ENCODE measurements at regions not wholly inside any gene's neighbourhood (a gene's known extent, or its start where the extent isn't known, plus 50 kb on each side); places are given as distances from the start of the nearest gene placed in this dataset.

DNA sequence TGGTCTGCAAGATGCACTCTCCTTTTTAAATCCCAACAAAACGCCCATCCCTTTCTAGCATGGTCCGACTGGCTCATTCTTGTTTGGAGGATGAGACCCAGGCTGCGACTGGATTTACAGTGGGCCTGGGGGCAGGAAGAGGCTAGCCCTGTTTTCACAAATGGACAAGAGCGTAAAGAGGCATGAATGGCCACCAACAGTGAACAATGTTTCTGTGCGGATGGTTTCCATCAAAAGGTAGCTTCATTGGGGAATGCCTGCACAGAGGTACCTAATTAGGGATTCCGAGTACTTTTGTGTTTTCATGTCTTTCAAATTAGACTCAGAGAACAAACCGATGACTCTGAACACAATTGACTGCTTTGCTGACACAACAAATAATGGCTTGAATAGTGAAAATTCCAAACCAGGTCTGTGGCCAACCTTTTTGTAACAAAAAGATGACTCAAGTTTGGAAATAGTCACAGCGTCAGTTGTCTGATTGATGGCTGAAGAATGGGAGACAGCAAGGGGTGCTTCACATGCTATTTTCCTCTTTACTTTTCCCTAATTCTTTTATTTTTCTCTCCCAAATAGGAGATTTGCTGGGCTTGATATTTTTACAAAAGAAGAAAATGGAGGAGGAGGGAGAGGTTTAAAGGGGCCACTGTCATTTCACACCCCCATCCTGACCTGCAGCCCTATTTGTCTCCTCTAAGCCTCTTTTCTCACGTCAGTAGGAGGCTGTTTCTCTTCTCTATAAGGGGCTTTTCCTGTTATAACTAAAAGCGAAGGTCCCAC lies 208.1 kb upstream of the S1PR3 start:
- TF ChIP-seq, protein P1, sequence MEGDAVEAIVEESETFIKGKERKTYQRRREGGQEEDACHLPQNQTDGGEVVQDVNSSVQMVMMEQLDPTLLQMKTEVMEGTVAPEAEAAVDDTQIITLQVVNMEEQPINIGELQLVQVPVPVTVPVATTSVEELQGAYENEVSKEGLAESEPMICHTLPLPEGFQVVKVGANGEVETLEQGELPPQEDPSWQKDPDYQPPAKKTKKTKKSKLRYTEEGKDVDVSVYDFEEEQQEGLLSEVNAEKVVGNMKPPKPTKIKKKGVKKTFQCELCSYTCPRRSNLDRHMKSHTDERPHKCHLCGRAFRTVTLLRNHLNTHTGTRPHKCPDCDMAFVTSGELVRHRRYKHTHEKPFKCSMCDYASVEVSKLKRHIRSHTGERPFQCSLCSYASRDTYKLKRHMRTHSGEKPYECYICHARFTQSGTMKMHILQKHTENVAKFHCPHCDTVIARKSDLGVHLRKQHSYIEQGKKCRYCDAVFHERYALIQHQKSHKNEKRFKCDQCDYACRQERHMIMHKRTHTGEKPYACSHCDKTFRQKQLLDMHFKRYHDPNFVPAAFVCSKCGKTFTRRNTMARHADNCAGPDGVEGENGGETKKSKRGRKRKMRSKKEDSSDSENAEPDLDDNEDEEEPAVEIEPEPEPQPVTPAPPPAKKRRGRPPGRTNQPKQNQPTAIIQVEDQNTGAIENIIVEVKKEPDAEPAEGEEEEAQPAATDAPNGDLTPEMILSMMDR (IDR thresholded peaks at IDR 0.05; ENCODE audit: low read length) = no peak
- TF ChIP-seq EZH2 (IDR thresholded peaks at IDR 0.05; ENCODE audit: borderline replicate concordance, low read length) = no peak
- no peaks in the 10 kb centered on the region for H3F3A ChIP-seq (ENCODE audit: insufficient read depth, low read length)
- no peaks in the 10 kb centered on the region for H3K9me2 ChIP-seq (ENCODE audit: low read depth, low read length)
- H3K9ac ChIP-seq (ENCODE audit: low read length) = no peak overlapping the region
- H4K20me1 ChIP-seq (ENCODE audit: insufficient read depth, low read length) = no peaks in the 10 kb centered on the region
- H3K27me3 ChIP-seq (ENCODE audit: insufficient read depth, low read length) = no peaks in the 10 kb centered on the region
- no peak overlapping the region for H2AFZ ChIP-seq (ENCODE audit: low read length)
- H3K4me2 ChIP-seq (ENCODE audit: low read length) = no peak overlapping the region
- H3K4me3 ChIP-seq (ENCODE audit: low read depth, low read length, poor library complexity, severe bottlenecking) = no peak overlapping the region
- no peaks in the 10 kb centered on the region for H3K9me3 ChIP-seq (ENCODE audit: low read length)
- no peak overlapping the region for H3K27ac ChIP-seq (ENCODE audit: low read depth, low read length, poor library complexity, severe bottlenecking)
- no peaks in the 10 kb centered on the region for H3K79me2 ChIP-seq (ENCODE audit: insufficient read depth, low read length)
- no peaks in the 10 kb centered on the region for H3K36me3 ChIP-seq (ENCODE audit: insufficient read depth, low read length)
- peaks cover 45% of the 10 kb centered on the region for H3K4me1 ChIP-seq (ENCODE audit: insufficient read depth, low read length, severe bottlenecking)

DNA sequence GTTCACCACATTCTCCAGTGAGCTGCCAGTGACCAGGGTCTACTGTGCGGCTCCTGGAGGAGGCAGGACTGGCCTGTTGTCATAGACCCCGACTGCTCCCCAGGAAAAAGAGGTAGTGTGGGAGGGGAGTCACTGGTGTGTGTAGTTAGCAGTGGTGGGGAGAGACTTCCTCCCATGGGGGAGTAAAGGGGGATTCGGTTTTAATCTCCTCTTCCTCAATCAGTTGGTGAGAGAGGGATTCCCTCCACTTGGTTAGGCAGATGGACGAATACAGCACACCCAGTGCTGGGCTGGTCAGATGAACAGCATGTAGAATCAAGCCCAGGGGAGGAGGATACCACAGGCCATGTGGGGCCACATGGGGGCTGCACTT lies 207.6 kb upstream of the S1PR3 start:
- Histone ChIP-seq H3K4me2 (ENCODE audit: low read length) (no peak overlapping the region), H3K9ac (ENCODE audit: low read length) (no peak overlapping the region), H3K27ac (ENCODE audit: low read depth, low read length, poor library complexity, severe bottlenecking) (no peak overlapping the region)

DNA sequence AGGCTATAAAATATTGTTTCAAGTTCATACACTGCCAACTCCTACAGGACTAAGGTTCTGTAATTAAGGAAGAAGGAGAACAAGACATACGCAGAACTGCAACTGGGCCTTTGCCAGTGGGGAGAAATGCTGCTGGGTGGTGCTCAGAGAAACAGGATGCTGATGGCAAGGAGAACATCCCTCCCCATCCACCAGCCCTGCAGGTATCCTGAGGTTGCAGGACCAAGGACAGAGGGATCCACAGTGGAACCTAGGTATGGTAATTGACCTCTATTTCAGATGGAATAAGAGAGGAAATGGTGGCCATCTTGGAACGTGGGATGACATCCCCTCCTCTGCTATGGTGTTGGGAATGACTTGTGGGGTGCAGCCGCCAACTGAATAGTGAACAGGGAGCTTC lies 206.3 kb upstream of the S1PR3 start:
- Histone ChIP-seq H3K9ac (ENCODE audit: low read length) (no peak overlapping the region), H3K27ac (ENCODE audit: low read depth, low read length, poor library complexity, severe bottlenecking) (no peak overlapping the region), H3F3A (ENCODE audit: insufficient read depth, low read length) (no peaks in the 10 kb centered on the region), H3K9me3 (ENCODE audit: low read length) (no peaks in the 10 kb centered on the region), H3K4me3 (ENCODE audit: low read depth, low read length, poor library complexity, severe bottlenecking) (no peak overlapping the region), H3K36me3 (ENCODE audit: insufficient read depth, low read length) (no peaks in the 10 kb centered on the region), H3K27me3 (ENCODE audit: insufficient read depth, low read length) (no peaks in the 10 kb centered on the region), H3K4me1 (ENCODE audit: insufficient read depth, low read length, severe bottlenecking) (peaks cover 42% of the 10 kb centered on the region), H3K4me2 (ENCODE audit: low read length) (no peak overlapping the region), H3K9me2 (ENCODE audit: low read depth, low read length) (no peaks in the 10 kb centered on the region), H3K79me2 (ENCODE audit: insufficient read depth, low read length) (no peaks in the 10 kb centered on the region), H4K20me1 (ENCODE audit: insufficient read depth, low read length) (no peaks in the 10 kb centered on the region), H2AFZ (ENCODE audit: low read length) (no peak overlapping the region)
- no peak for TF ChIP-seq EZH2 (IDR thresholded peaks at IDR 0.05; ENCODE audit: borderline replicate concordance, low read length)
- TF ChIP-seq, protein P1 (IDR thresholded peaks at IDR 0.05; ENCODE audit: low read length) = no peak

More for the DNA sequence above, 207.6 kb upstream of the S1PR3 start:
- Histone ChIP-seq H3K9me3 (ENCODE audit: low read length) (no peaks in the 10 kb centered on the region), H3F3A (ENCODE audit: insufficient read depth, low read length) (no peaks in the 10 kb centered on the region), H4K20me1 (ENCODE audit: insufficient read depth, low read length) (no peaks in the 10 kb centered on the region), H3K9me2 (ENCODE audit: low read depth, low read length) (no peaks in the 10 kb centered on the region), H3K4me3 (ENCODE audit: low read depth, low read length, poor library complexity, severe bottlenecking) (no peak overlapping the region), H3K27me3 (ENCODE audit: insufficient read depth, low read length) (no peaks in the 10 kb centered on the region), H2AFZ (ENCODE audit: low read length) (no peak overlapping the region), H3K79me2 (ENCODE audit: insufficient read depth, low read length) (no peaks in the 10 kb centered on the region), H3K36me3 (ENCODE audit: insufficient read depth, low read length) (no peaks in the 10 kb centered on the region), H3K4me1 (ENCODE audit: insufficient read depth, low read length, severe bottlenecking) (peaks cover 42% of the 10 kb centered on the region)
- no peak for TF ChIP-seq EZH2 (IDR thresholded peaks at IDR 0.05; ENCODE audit: borderline replicate concordance, low read length)
- TF ChIP-seq, protein P1 (IDR thresholded peaks at IDR 0.05; ENCODE audit: low read length) = no peak

Measured in OCI-LY1 (cell line).